ENCODE measurements at regions not wholly inside any gene's neighbourhood (a gene's known extent, or its start where the extent isn't known, plus 50 kb on each side); places are given as distances from the start of the nearest gene placed in this dataset.

- TF ChIP-seq PBX2 (CRISPR knock-in tag; IDR thresholded peaks at IDR 0.05; ENCODE audit: low read depth) (no peak), PBX2 (tag; conservative IDR thresholded peaks at IDR 0.05; ENCODE audit: low read depth) (0 out of 2 replicates have a peak, but pooled peaks have one; percentile 17), RBM22 (IDR thresholded peaks at IDR 0.05; ENCODE audit: low read depth, low read length, poor library complexity, severe bottlenecking) (no peak), ZNF318 (IDR thresholded peaks at IDR 0.05; ENCODE audit: borderline replicate concordance in 1 of 2, low read depth in 1 of 2) (0 out of 4 replicates have a peak, but pooled peaks of 1 of the 2 experiments have one; percentile 20), REST (IDR thresholded peaks at IDR 0.05; ENCODE audit: borderline replicate concordance) (peak; percentile 75), REST (CRISPR knock-in tag; IDR thresholded peaks at IDR 0.05; ENCODE audit: low read depth) (no peak)
These were observed 62.2 kb upstream of the DDR1 start (continued) for GRCh38 chr6:30821862-30822784.

Data from K562 (cell line).